Ovary (tissue), 3 donors: ENCODE measurements at regions not wholly inside any gene's neighbourhood (a gene's known extent, or its start where the extent isn't known, plus 50 kb on each side); places are given as distances from the start of the nearest gene placed in this dataset.

Source experiments
- POLR2A ChIP-seq: fragments of 450-650 bp; IDR thresholded peaks from one replicate; pipeline ENCODE4 v1.6.1; 2017; ENCODE audit warnings: antibody characterized with exemption, mild to moderate bottlenecking, moderate library complexity
- TF ChIP-seq, protein P1 (sequence below), 3 donors: fragments of 450-650 bp in 2 of 3; fragments of 200-600 bp in 1 of 3; IDR thresholded peaks; one replicate each; pipeline versions ENCODE4 v1.5.1 to v1.8.0; 2016 to 2022; ENCODE audit warnings: antibody characterized with exemption in 3 of 3, mild to moderate bottlenecking in 1 of 3
- donor health status: DM: no; HTN: no; CAD: no.

DNA sequence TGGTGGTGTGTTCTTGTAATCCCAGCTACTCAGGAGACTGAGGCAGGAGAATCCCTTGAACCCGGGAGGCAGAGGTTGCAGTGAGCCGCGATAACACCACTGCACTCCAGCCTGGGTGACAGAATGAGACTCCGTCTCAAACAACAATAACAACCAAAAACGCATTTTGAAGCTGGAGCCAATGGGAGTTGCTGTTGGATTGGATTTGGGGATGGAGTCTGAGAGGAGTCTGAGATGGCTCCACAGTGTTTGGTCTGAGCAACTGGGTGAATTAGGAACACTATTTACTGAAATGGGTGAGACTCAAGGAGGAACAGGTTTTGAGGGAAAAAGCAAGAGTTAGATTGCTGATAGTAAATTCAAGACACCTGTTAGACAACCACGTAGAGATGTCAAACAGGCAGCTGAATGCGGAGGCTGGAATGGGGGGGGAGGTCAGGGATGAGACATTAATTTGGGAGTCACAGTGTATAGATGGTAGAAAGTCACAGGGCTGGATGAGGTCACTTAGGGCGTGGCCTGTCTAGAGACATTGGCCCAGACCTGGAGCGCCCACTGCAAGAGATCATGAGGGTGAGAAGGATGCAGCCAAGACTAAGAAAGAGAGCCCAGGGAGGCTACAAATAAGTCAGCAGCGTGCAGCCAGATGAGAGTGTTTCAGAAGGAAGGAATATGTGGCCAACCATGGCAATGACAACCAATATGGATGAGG, 56.4 kb downstream of the CYCS start:
- no peak for TF ChIP-seq POLR2A
- TF ChIP-seq, protein P1, sequence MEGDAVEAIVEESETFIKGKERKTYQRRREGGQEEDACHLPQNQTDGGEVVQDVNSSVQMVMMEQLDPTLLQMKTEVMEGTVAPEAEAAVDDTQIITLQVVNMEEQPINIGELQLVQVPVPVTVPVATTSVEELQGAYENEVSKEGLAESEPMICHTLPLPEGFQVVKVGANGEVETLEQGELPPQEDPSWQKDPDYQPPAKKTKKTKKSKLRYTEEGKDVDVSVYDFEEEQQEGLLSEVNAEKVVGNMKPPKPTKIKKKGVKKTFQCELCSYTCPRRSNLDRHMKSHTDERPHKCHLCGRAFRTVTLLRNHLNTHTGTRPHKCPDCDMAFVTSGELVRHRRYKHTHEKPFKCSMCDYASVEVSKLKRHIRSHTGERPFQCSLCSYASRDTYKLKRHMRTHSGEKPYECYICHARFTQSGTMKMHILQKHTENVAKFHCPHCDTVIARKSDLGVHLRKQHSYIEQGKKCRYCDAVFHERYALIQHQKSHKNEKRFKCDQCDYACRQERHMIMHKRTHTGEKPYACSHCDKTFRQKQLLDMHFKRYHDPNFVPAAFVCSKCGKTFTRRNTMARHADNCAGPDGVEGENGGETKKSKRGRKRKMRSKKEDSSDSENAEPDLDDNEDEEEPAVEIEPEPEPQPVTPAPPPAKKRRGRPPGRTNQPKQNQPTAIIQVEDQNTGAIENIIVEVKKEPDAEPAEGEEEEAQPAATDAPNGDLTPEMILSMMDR (IDR thresholded peaks at IDR 0.05) = no peak
